Peyer's patch (tissue), 4 donors: ENCODE measurements at regions not wholly inside any gene's neighbourhood (a gene's known extent, or its start where the extent isn't known, plus 50 kb on each side); places are given as distances from the start of the nearest gene placed in this dataset.
"Not testable (repeated sequence)": the region's sequence is repeated elsewhere in the genome, so short reads cannot be mapped to it uniquely, and the experiment has no call there.

Source experiments
- CTCF ChIP-seq, 6 experiments: fragments of 450-650 bp in 4 of 6; fragments of 200-600 bp in 2 of 6; sonication (generic) in 1 of 6; IDR thresholded peaks; one replicate each; pipeline ENCODE4 v1.5.1; 2017 to 2019; ENCODE audit warnings: antibody characterized with exemption in 6 of 6, mild to moderate bottlenecking in 3 of 6, moderate library complexity in 1 of 6
- POLR2A ChIP-seq, 2 donors: fragments of 450-650 bp; IDR thresholded peaks; one replicate each; pipeline ENCODE4 v1.5.1; 2017; ENCODE audit warnings: antibody characterized with exemption in 2 of 2, mild to moderate bottlenecking in 2 of 2, moderate library complexity in 2 of 2

- TF ChIP-seq POLR2A, CTCF (IDR thresholded peaks at IDR 0.05): not testable (repeated sequence)
These were observed 308.6 kb upstream of the B3GAT1 start for GRCh38 chr11:134720691-134721070.
